Adrenal gland (tissue), 9 donors: ENCODE measurements at regions not wholly inside any gene's neighbourhood (a gene's known extent, or its start where the extent isn't known, plus 50 kb on each side); places are given as distances from the start of the nearest gene placed in this dataset.

Experiments
- DNase-seq, 7 donors: peaks; one replicate each; pipeline ENCODE4 v3.0.0-alpha.2; 2019 to 2020
- H3K27ac ChIP-seq, 5 donors: fragments of 200-600 bp; sonication (generic) in 4 of 5; 1 replicate in 3 of 5; 2 replicates in 2 of 5; pipeline versions ENCODE4 v1.5.1 to v1.8.0; 2016 to 2020; ENCODE audit warnings: mild to moderate bottlenecking in 1 of 5
- H3K27me3 ChIP-seq: fragments of 200-600 bp; 2 replicates; pipeline ENCODE4 v1.8.0; 2021
- H3K36me3 ChIP-seq, 2 donors: fragments of 200-600 bp; replicated peaks in 1 of 2; 1 replicate in 1 of 2; 2 replicates in 1 of 2; pipeline versions ENCODE4 v1.5.1 to v1.8.0; 2018 to 2022
- H3K4me1 ChIP-seq, 2 donors: fragments of 200-600 bp; replicated peaks in 1 of 2; 1 replicate in 1 of 2; 2 replicates in 1 of 2; pipeline versions ENCODE4 v1.5.1 to v1.8.0; 2018 to 2021
- H3K4me3 ChIP-seq, 4 donors: fragments of 200-600 bp; sonication (generic) in 3 of 4; one replicate each; pipeline ENCODE4 v1.5.1; 2016 to 2018
- H3K9me3 ChIP-seq, 3 donors: fragments of 200-600 bp; sonication (generic) in 1 of 3; replicated peaks in 1 of 3; 1 replicate in 2 of 3; 2 replicates in 1 of 3; pipeline versions ENCODE4 v1.5.1 to v1.8.0; 2016 to 2021
- POLR2A ChIP-seq, 2 donors: fragments of 450-650 bp; IDR thresholded peaks; one replicate each; pipeline ENCODE4 v1.6.1; 2017; ENCODE audit warnings: antibody characterized with exemption in 2 of 2, mild to moderate bottlenecking in 2 of 2, moderate library complexity in 1 of 2
- WGBS, 4 donors: extraction: QIAGEN DNeasy Blood & Tissue Kit in 2 of 4; methylation state at CpG; one replicate each; pipeline versions ENCODE4 v1.1.5 to v1.1.7; 2013 to 2017; 5-methylcytosine and 5-hydroxymethylcytosine counted together
- intact Hi-C, 2 donors: fragments of 100-400 bp; cut with DNase I; formaldehyde crosslinking; loops; one replicate each; pipeline versions ENCODE4 v1.14.1 to v1.15.0; 2022 to 2023
- TF ChIP-seq, protein P1 (sequence below), 6 experiments: fragments of 450-650 bp in 4 of 6; fragments of 200-600 bp in 2 of 6; sonication (generic) in 1 of 6; IDR thresholded peaks; 1 replicate in 5 of 6; 2 replicates in 1 of 6; pipeline versions ENCODE4 v1.5.1 to v1.8.0; 2016 to 2021; ENCODE audit warnings: antibody characterized with exemption in 6 of 6, mild to moderate bottlenecking in 2 of 6, moderate library complexity in 1 of 6
- donor health status: healthy with polysubstance abuse.
- donor health status: Bipolar disorder and iron deficiency.
- donor health status: DM: yes; HTN: yes; CAD: no.
- donor health status: DM: no; HTN: no; CAD: no.
- donor health status: DM: no; HTN: no; CAD: no.

DNA sequence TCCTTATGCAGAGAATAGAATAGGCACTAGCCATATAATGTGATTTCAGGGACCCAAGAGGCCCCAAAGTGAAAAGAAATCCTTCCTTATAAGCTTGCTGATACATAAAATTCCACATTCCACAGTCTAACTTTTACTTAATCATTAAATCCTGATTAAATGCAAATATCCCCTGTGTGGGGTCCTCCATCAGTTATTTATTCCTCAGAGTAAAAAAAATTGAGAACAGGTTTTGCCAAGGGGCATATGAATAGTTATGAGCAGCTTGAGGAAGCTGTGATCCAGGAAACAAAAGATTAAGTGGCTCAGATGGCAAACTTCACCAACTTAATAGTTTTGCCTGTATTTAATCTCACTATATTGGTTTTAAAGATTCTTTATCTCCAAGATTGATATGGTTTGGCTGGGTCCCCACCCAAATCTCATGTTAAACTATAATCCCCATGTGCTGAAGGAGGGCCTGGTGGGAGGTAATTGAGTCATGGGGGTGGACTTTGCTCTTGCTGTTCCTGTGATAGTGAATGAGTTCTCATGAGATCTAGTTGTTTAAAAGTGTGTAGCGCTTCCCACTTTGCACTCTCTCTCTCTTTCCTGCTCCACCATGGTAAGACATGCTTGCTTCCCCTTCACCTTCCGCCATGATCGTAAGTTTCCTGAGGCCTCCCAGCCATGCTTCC is 324.9 kb downstream of the NPR3 start:
- no peaks in the 10 kb centered on the region for H3K36me3 ChIP-seq
- H3K4me3 ChIP-seq: no peak overlapping the region
- no peak for DNase-seq
- peaks cover 0 to 5% (median 0%) of the 10 kb centered on the region in 3 donors for H3K9me3 ChIP-seq
- no peak overlapping the region for H3K27ac ChIP-seq
- intact Hi-C loops: no loop called here
- TF ChIP-seq, protein P1, sequence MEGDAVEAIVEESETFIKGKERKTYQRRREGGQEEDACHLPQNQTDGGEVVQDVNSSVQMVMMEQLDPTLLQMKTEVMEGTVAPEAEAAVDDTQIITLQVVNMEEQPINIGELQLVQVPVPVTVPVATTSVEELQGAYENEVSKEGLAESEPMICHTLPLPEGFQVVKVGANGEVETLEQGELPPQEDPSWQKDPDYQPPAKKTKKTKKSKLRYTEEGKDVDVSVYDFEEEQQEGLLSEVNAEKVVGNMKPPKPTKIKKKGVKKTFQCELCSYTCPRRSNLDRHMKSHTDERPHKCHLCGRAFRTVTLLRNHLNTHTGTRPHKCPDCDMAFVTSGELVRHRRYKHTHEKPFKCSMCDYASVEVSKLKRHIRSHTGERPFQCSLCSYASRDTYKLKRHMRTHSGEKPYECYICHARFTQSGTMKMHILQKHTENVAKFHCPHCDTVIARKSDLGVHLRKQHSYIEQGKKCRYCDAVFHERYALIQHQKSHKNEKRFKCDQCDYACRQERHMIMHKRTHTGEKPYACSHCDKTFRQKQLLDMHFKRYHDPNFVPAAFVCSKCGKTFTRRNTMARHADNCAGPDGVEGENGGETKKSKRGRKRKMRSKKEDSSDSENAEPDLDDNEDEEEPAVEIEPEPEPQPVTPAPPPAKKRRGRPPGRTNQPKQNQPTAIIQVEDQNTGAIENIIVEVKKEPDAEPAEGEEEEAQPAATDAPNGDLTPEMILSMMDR (IDR thresholded peaks at IDR 0.05): no peak
- TF ChIP-seq POLR2A (IDR thresholded peaks at IDR 0.05): no peak
- no peaks in the 10 kb centered on the region for H3K27me3 ChIP-seq
- WGBS, 4 donors: 94 to 99% (median 98%) methylated on average over 3 of the region's 3 CpGs
- H3K4me1 ChIP-seq: no peaks in the 10 kb centered on the region

DNA sequence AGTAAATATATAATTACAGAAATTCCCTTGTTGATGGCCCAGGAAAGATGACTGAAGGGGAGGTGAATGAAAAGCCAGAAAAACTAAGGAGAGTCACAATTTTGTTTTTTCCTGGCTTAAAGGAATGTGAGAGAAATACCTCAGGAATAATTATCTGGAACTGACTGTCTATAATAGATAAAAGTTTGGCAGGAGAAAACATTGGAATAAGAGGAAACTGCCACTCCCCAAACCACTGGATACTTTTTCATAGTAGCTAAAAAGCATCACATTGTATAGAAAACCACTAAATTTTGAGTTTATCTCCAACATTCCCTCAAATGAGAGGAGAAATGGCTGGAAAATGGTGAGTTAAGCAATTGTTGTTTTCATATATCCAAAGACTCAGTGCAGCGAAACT is 326.0 kb downstream of the NPR3 start:
- H3K4me1 ChIP-seq: no peaks in the 10 kb centered on the region
- H3K27ac ChIP-seq: no peak overlapping the region
- H3K9me3 ChIP-seq: peaks cover 0 to 9% (median 0%) of the 10 kb centered on the region in 3 donors
- no peak overlapping the region for H3K4me3 ChIP-seq
- H3K36me3 ChIP-seq: no peaks in the 10 kb centered on the region
- no peak for DNase-seq
- WGBS, 4 donors: 83 to 100% (median 92%) methylated on average over 1 of the region's 1 CpG
- H3K27me3 ChIP-seq: no peaks in the 10 kb centered on the region
- intact Hi-C loops: no loop called here
- TF ChIP-seq, protein P1 (IDR thresholded peaks at IDR 0.05): no peak
- TF ChIP-seq POLR2A (IDR thresholded peaks at IDR 0.05): no peak

DNA sequence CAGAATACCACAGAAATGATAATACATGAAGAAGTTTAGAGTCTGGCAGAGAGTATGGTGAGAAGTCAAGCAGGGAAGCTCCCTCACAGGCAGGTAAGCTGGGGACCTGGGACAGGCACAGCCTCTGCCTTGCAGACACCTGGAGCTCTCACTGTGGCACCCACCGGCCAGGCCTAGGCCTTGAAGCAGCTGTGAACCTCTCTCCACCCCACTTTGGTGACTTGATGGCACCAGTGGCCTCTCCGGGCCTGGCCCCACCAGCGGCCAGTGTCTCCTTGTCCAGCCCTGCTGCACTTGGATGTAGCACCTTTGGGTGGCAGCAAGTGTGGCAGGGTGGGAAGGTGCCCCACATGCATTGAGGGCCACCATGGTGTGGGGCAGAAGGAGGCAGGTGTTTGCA is 330.5 kb downstream of the NPR3 start:
- TF ChIP-seq, protein P1 (IDR thresholded peaks at IDR 0.05): no peak
- no peak for TF ChIP-seq POLR2A (IDR thresholded peaks at IDR 0.05)
- H3K4me3 ChIP-seq: no peak overlapping the region

DNA sequence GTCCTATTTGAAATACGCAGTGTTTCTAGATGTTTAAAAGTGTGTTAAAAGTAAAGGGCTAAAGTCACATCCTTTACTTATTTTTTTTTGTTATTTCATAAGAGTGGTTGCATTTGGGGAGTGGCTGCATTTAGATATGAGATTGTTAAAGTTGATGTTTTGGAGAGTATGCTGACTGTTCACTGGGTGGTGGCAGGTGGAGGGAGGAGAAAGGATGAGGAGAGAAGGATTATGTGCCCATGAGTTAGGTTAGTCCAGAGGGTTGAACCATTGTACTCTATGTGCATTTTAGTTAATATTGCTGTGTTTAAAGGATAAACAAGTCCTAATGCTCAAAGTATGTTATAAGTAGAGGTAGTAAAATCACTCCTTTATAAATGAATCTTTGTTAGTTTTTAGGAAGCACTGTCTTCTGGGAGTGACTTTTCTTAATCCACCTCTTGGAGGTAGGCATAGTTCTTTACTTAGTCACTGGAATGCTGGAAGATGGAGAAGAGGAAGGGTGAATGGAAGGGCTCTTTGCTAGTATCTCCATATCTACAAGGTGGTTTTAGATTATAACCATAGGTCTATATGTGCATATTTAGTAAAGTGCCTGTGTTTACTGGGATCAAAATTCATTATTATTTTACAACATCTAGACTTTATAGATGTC is 332.3 kb downstream of the NPR3 start:
- H3K36me3 ChIP-seq: no peaks in the 10 kb centered on the region
- DNase-seq: no peak
- TF ChIP-seq POLR2A (IDR thresholded peaks at IDR 0.05): no peak
- TF ChIP-seq, protein P1 (IDR thresholded peaks at IDR 0.05): no peak
- no peak overlapping the region for H3K4me3 ChIP-seq
- H3K27ac ChIP-seq: no peak overlapping the region
- H3K4me1 ChIP-seq: no peaks in the 10 kb centered on the region
- H3K9me3 ChIP-seq: peaks cover 0 to 9% (median 0%) of the 10 kb centered on the region in 3 donors
- 57 to 90% (median 76%) methylated on average over 1 of the region's 1 CpG for WGBS, 4 donors
- H3K27me3 ChIP-seq: no peaks in the 10 kb centered on the region
- intact Hi-C loops: no loop called here

More for the DNA sequence above, 330.5 kb downstream of the NPR3 start:
- 75 to 100% (median 87%) methylated on average over 2 to 3 of the region's 3 CpGs; no CpG with 5 or more reads in 1 of the 4 donors for WGBS, 4 donors
- Histone ChIP-seq H3K27ac (no peak overlapping the region), H3K36me3 (no peaks in the 10 kb centered on the region), H3K27me3 (no peaks in the 10 kb centered on the region), H3K9me3 (peaks cover 0 to 9% (median 0%) of the 10 kb centered on the region in 3 donors), H3K4me1 (no peaks in the 10 kb centered on the region)
- intact Hi-C loops: no loop called here
- no peak for DNase-seq
